ENCODE measurements at regions not wholly inside any gene's neighbourhood (a gene's known extent, or its start where the extent isn't known, plus 50 kb on each side); places are given as distances from the start of the nearest gene placed in this dataset.

DNA sequence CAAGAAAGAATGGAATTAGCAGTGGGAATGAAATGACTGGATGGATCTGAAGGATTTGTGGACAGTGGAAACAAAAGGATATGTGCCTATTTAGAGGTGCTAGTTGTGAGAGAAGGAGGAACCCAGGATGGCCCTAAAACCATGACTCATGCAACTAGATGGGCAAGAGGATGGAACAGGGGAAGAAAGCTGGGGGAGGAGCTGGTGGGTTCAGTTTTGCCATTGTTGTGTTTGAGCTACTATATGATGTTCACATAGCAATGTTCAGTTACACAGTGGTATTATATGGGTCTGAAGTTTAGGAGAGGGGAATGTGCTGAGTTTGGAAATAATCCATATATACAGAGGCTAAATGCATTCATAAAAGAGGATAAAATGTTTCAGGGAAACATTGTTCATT lies 125.7 kb upstream of the SSTR4 start:
- no peaks in the 10 kb centered on the region for H3K27me3 ChIP-seq (ENCODE audit: insufficient read depth, low read depth, low read length)
- TF ChIP-seq TAF1 (IDR thresholded peaks at IDR 0.05; ENCODE audit: low read depth) (no peak), MXI1 (conservative IDR thresholded peaks at IDR 0.05; ENCODE audit: poor library complexity, severe bottlenecking) (no peak), SMC3 (conservative IDR thresholded peaks at IDR 0.05; ENCODE audit: poor library complexity) (no peak), RAD21 (conservative IDR thresholded peaks at IDR 0.05) (no peak), EZH2 (IDR thresholded peaks at IDR 0.05; ENCODE audit: borderline replicate concordance, insufficient read depth, low read length, poor library complexity, severe bottlenecking) (no peak), POLR2AphosphoS5 (IDR thresholded peaks at IDR 0.05) (no peak), EP300 (conservative IDR thresholded peaks at IDR 0.05; ENCODE audit: poor library complexity, severe bottlenecking) (no peak)
- TF ChIP-seq, protein P1, sequence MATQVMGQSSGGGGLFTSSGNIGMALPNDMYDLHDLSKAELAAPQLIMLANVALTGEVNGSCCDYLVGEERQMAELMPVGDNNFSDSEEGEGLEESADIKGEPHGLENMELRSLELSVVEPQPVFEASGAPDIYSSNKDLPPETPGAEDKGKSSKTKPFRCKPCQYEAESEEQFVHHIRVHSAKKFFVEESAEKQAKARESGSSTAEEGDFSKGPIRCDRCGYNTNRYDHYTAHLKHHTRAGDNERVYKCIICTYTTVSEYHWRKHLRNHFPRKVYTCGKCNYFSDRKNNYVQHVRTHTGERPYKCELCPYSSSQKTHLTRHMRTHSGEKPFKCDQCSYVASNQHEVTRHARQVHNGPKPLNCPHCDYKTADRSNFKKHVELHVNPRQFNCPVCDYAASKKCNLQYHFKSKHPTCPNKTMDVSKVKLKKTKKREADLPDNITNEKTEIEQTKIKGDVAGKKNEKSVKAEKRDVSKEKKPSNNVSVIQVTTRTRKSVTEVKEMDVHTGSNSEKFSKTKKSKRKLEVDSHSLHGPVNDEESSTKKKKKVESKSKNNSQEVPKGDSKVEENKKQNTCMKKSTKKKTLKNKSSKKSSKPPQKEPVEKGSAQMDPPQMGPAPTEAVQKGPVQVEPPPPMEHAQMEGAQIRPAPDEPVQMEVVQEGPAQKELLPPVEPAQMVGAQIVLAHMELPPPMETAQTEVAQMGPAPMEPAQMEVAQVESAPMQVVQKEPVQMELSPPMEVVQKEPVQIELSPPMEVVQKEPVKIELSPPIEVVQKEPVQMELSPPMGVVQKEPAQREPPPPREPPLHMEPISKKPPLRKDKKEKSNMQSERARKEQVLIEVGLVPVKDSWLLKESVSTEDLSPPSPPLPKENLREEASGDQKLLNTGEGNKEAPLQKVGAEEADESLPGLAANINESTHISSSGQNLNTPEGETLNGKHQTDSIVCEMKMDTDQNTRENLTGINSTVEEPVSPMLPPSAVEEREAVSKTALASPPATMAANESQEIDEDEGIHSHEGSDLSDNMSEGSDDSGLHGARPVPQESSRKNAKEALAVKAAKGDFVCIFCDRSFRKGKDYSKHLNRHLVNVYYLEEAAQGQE (IDR thresholded peaks at IDR 0.05; ENCODE audit: borderline replicate concordance): no peak
- H3F3A ChIP-seq (ENCODE audit: insufficient read depth, low read length, poor library complexity, severe bottlenecking): no peaks in the 10 kb centered on the region
- H3K4me3 ChIP-seq (ENCODE audit: low read length): no peak overlapping the region
- H3K79me2 ChIP-seq (replicated peaks; ENCODE audit: insufficient read depth, low read length): no peaks in the 10 kb centered on the region
- H3K9me3 ChIP-seq (ENCODE audit: low read length): no peaks in the 10 kb centered on the region
- no peak overlapping the region for H3K4me2 ChIP-seq (ENCODE audit: low read length)
- no peak overlapping the region for H3K27ac ChIP-seq (ENCODE audit: low read length)
- H3K9ac ChIP-seq (ENCODE audit: low read length): no peak overlapping the region
- H3K36me3 ChIP-seq (ENCODE audit: insufficient read depth, low read length): no peaks in the 10 kb centered on the region
- no peaks in the 10 kb centered on the region for H4K20me1 ChIP-seq (ENCODE audit: insufficient read depth)
- no peak overlapping the region for H2AFZ ChIP-seq (ENCODE audit: low read depth, low read length)
- H3K9me2 ChIP-seq (ENCODE audit: insufficient read depth, low read length): no peaks in the 10 kb centered on the region

DNA sequence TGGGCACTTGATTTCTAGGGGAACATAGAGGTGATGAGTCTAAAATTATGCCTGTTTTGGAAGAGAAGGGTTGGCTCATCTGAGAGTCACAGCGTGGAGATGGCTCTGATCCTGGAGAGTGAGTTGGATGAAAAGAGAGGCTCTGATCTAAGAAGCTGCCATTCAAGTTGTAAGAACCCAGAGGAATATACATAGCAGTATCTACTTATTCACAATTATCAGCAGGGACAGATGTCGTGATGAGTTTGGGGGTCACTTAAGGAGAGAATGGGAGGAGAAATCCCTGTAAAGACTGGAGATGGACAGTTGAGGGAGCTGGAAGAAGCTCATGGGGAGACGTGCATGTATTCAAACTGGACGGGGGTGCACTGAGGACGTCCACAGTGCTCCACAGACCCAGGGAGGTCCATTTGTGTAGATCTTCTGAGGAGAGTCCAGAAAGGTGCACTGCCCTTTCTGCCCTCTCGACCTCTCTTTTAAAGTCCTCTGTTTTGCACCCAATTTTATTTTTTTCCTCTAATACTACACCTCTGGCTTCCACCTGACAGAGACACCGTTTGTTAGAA lies 124.7 kb upstream of the SSTR4 start:
- no peaks in the 10 kb centered on the region for H3K36me3 ChIP-seq (ENCODE audit: insufficient read depth, low read length)

More for the DNA sequence above, 124.7 kb upstream of the SSTR4 start:
- H3K79me2 ChIP-seq (replicated peaks; ENCODE audit: insufficient read depth, low read length): no peaks in the 10 kb centered on the region
- H3K9me3 ChIP-seq (ENCODE audit: low read length): no peaks in the 10 kb centered on the region
- H3K4me3 ChIP-seq (ENCODE audit: low read length): no peak overlapping the region
- no peak overlapping the region for H2AFZ ChIP-seq (ENCODE audit: low read depth, low read length)
- H3K9ac ChIP-seq (ENCODE audit: low read length): no peak overlapping the region
- no peaks in the 10 kb centered on the region for H3K9me2 ChIP-seq (ENCODE audit: insufficient read depth, low read length)
- no peak for TF ChIP-seq TAF1 (IDR thresholded peaks at IDR 0.05; ENCODE audit: low read depth)
- no peak for TF ChIP-seq EZH2 (IDR thresholded peaks at IDR 0.05; ENCODE audit: borderline replicate concordance, insufficient read depth, low read length, poor library complexity, severe bottlenecking)
- TF ChIP-seq, protein P1 (IDR thresholded peaks at IDR 0.05; ENCODE audit: borderline replicate concordance): no peak
- no peak for TF ChIP-seq MXI1 (conservative IDR thresholded peaks at IDR 0.05; ENCODE audit: poor library complexity, severe bottlenecking)
- TF ChIP-seq, protein P2, sequence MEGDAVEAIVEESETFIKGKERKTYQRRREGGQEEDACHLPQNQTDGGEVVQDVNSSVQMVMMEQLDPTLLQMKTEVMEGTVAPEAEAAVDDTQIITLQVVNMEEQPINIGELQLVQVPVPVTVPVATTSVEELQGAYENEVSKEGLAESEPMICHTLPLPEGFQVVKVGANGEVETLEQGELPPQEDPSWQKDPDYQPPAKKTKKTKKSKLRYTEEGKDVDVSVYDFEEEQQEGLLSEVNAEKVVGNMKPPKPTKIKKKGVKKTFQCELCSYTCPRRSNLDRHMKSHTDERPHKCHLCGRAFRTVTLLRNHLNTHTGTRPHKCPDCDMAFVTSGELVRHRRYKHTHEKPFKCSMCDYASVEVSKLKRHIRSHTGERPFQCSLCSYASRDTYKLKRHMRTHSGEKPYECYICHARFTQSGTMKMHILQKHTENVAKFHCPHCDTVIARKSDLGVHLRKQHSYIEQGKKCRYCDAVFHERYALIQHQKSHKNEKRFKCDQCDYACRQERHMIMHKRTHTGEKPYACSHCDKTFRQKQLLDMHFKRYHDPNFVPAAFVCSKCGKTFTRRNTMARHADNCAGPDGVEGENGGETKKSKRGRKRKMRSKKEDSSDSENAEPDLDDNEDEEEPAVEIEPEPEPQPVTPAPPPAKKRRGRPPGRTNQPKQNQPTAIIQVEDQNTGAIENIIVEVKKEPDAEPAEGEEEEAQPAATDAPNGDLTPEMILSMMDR (IDR thresholded peaks at IDR 0.05; ENCODE audit: poor library complexity, severe bottlenecking): no peak
- TF ChIP-seq POLR2AphosphoS5 (IDR thresholded peaks at IDR 0.05): no peak
- TF ChIP-seq EP300 (conservative IDR thresholded peaks at IDR 0.05; ENCODE audit: poor library complexity, severe bottlenecking): no peak
- H3K27ac ChIP-seq (ENCODE audit: low read length): no peak overlapping the region
- H3K27me3 ChIP-seq (ENCODE audit: insufficient read depth, low read depth, low read length): no peaks in the 10 kb centered on the region
- no peak overlapping the region for H3K4me2 ChIP-seq (ENCODE audit: low read length)
- no peaks in the 10 kb centered on the region for H3F3A ChIP-seq (ENCODE audit: insufficient read depth, low read length, poor library complexity, severe bottlenecking)
- H4K20me1 ChIP-seq (ENCODE audit: insufficient read depth): no peaks in the 10 kb centered on the region

Data from neural cell (in vitro differentiated cells).